Astrocyte (in vitro differentiated cells and primary cell): ENCODE measurements at regions not wholly inside any gene's neighbourhood (a gene's known extent, or its start where the extent isn't known, plus 50 kb on each side); places are given as distances from the start of the nearest gene placed in this dataset.

Experiments
- DNase-seq: peaks from one replicate; pipeline ENCODE4 v3.0.0-alpha.2; 2010; ENCODE audit warnings: low read depth
- FAIRE-seq: peaks from 2 replicates; lab custom pipeline; 2011; peaks lifted over from hg19 to GRCh38; lab: Jason Lieb, UNC
- H2AFZ ChIP-seq: 2 replicates; pipeline ENCODE4 v1.6.0; 2012; ENCODE audit warnings: low read depth, low read length, inconsistent platforms
- H3K27ac ChIP-seq: 2 replicates; pipeline ENCODE4 v1.5.1; 2011; ENCODE audit warnings: low read depth, low read length, inconsistent platforms
- H3K27me3 ChIP-seq: 2 replicates; pipeline ENCODE4 v1.6.0; 2011; ENCODE audit warnings: low read length, inconsistent platforms; ENCODE audit not compliant: insufficient read depth
- H3K36me3 ChIP-seq: 2 replicates; pipeline ENCODE4 v1.5.1; 2011; ENCODE audit warnings: low read length, inconsistent platforms; ENCODE audit not compliant: insufficient read depth
- H3K4me1 ChIP-seq: 2 replicates; pipeline ENCODE4 v1.5.1; 2011; ENCODE audit warnings: low read length, inconsistent platforms; ENCODE audit not compliant: insufficient read depth
- H3K4me2 ChIP-seq: 2 replicates; pipeline ENCODE4 v1.6.0; 2012; ENCODE audit warnings: low read length, inconsistent platforms
- H3K4me3 ChIP-seq: 2 replicates; pipeline ENCODE4 v1.5.1; 2011; ENCODE audit warnings: low read depth, mild to moderate bottlenecking, low read length, inconsistent platforms; ENCODE audit not compliant: insufficient read depth
- H3K79me2 ChIP-seq: 2 replicates; pipeline ENCODE4 v1.6.0; 2012; ENCODE audit warnings: mild to moderate bottlenecking, low read length, inconsistent platforms; ENCODE audit not compliant: insufficient read depth
- H3K9ac ChIP-seq: 2 replicates; pipeline ENCODE4 v1.6.0; 2012; ENCODE audit warnings: mild to moderate bottlenecking, low read length, inconsistent platforms
- H3K9me3 ChIP-seq: 2 replicates; pipeline ENCODE4 v1.5.1; 2012; ENCODE audit warnings: low read depth, mild to moderate bottlenecking, low read length, inconsistent platforms; ENCODE audit not compliant: insufficient read depth
- H4K20me1 ChIP-seq: 2 replicates; pipeline ENCODE4 v1.6.0; 2012; ENCODE audit warnings: low read length, inconsistent platforms; ENCODE audit not compliant: insufficient read depth
- H3K27ac Mint-ChIP-seq: one replicate; pipeline ENCODE4 v1.8.0; 2021; ENCODE audit warnings: mild to moderate bottlenecking, mixed read lengths; ENCODE audit not compliant: unreplicated experiment
- H3K27me3 Mint-ChIP-seq: one replicate; pipeline ENCODE4 v1.8.0; 2021; ENCODE audit warnings: low read depth, mixed read lengths; ENCODE audit not compliant: unreplicated experiment
- H3K36me3 Mint-ChIP-seq: one replicate; pipeline ENCODE4 v1.8.0; 2021; ENCODE audit warnings: low read depth, mixed read lengths; ENCODE audit not compliant: unreplicated experiment
- H3K4me1 Mint-ChIP-seq: one replicate; pipeline ENCODE4 v1.8.0; 2021; ENCODE audit warnings: low read depth, mixed read lengths; ENCODE audit not compliant: unreplicated experiment
- H3K4me3 Mint-ChIP-seq: one replicate; pipeline ENCODE4 v1.8.0; 2021; ENCODE audit warnings: mild to moderate bottlenecking, moderate library complexity, mixed read lengths; ENCODE audit not compliant: unreplicated experiment
- H3K9me3 Mint-ChIP-seq: one replicate; pipeline ENCODE4 v1.8.0; 2021; ENCODE audit warnings: mild to moderate bottlenecking, mixed read lengths; ENCODE audit not compliant: unreplicated experiment
- CTCF ChIP-seq: IDR thresholded peaks from 2 replicates; pipeline ENCODE4 v1.5.1; 2011; ENCODE audit warnings: low read depth, mild to moderate bottlenecking, inconsistent platforms, low read length, moderate library complexity; ENCODE audit not compliant: insufficient read depth
- EZH2 ChIP-seq: IDR thresholded peaks from 2 replicates; pipeline ENCODE4 v1.6.1; 2012; ENCODE audit warnings: mild to moderate bottlenecking, low read length, inconsistent platforms; ENCODE audit not compliant: insufficient read depth

GRCh38 chr2:19072161-19072560, 286.3 kb downstream of the OSR1 start:
- Histone ChIP-seq H3K4me1 (peaks cover 8% of the 10 kb centered on the region), H3K36me3 (no peaks in the 10 kb centered on the region), H3K4me2 (no peak overlapping the region), H3K27ac (no peak overlapping the region), H3K9ac (no peak overlapping the region), H3K79me2 (no peaks in the 10 kb centered on the region), H3K4me3 (no peak overlapping the region), H3K27me3 (no peaks in the 10 kb centered on the region), H2AFZ (no peak overlapping the region), H4K20me1 (no peaks in the 10 kb centered on the region), H3K9me3 (no peaks in the 10 kb centered on the region)
- no peak for TF ChIP-seq CTCF
- no peak for TF ChIP-seq EZH2
- no peak for FAIRE-seq
- no peaks in the 10 kb centered on the region for H3K9me3 Mint-ChIP-seq
- peaks cover 2% of the 10 kb centered on the region for H3K27me3 Mint-ChIP-seq
- no peaks in the 10 kb centered on the region for H3K4me1 Mint-ChIP-seq
- H3K4me3 Mint-ChIP-seq: no peak overlapping the region
- DNase-seq: no peak
- peak overlapping the region; percentile 11 for H3K27ac Mint-ChIP-seq
- H3K36me3 Mint-ChIP-seq: no peaks in the 10 kb centered on the region

- no peaks in the 10 kb centered on the region for H3K36me3 Mint-ChIP-seq
- H3K9me3 Mint-ChIP-seq: no peaks in the 10 kb centered on the region
- Histone ChIP-seq H3K79me2 (no peaks in the 10 kb centered on the region), H3K27ac (no peak overlapping the region), H2AFZ (no peak overlapping the region), H3K4me3 (no peak overlapping the region), H3K36me3 (no peaks in the 10 kb centered on the region), H3K9me3 (no peaks in the 10 kb centered on the region), H3K4me1 (peaks cover 8% of the 10 kb centered on the region), H3K27me3 (no peaks in the 10 kb centered on the region), H3K4me2 (no peak overlapping the region), H3K9ac (no peak overlapping the region), H4K20me1 (no peaks in the 10 kb centered on the region)
- no peak overlapping the region for H3K27ac Mint-ChIP-seq
- TF ChIP-seq EZH2 (no peak), CTCF (no peak)
- H3K4me1 Mint-ChIP-seq: no peaks in the 10 kb centered on the region
- no peak overlapping the region for H3K4me3 Mint-ChIP-seq
- peak; percentile 40 for DNase-seq
- FAIRE-seq: no peak
- H3K27me3 Mint-ChIP-seq: peaks cover 2% of the 10 kb centered on the region
These were observed 287.5 kb downstream of the OSR1 start for GRCh38 chr2:19070886-19071285.

GRCh38 chr2:19068206-19068605, 290.2 kb downstream of the OSR1 start:
- Histone ChIP-seq H3K4me1 (no peaks in the 10 kb centered on the region), H3K9ac (no peak overlapping the region), H3K27ac (no peak overlapping the region), H3K36me3 (no peaks in the 10 kb centered on the region), H3K79me2 (no peaks in the 10 kb centered on the region), H3K27me3 (no peaks in the 10 kb centered on the region), H3K9me3 (no peaks in the 10 kb centered on the region), H4K20me1 (no peaks in the 10 kb centered on the region), H3K4me2 (no peak overlapping the region), H2AFZ (no peak overlapping the region), H3K4me3 (no peak overlapping the region)
- no peaks in the 10 kb centered on the region for H3K36me3 Mint-ChIP-seq
- H3K9me3 Mint-ChIP-seq: no peaks in the 10 kb centered on the region
- no peak for DNase-seq
- no peak overlapping the region for H3K27ac Mint-ChIP-seq
- no peaks in the 10 kb centered on the region for H3K27me3 Mint-ChIP-seq
- H3K4me1 Mint-ChIP-seq: no peaks in the 10 kb centered on the region
- no peak for FAIRE-seq
- H3K4me3 Mint-ChIP-seq: no peak overlapping the region
- TF ChIP-seq EZH2 (no peak), CTCF (no peak)
